ENCODE measurements at regions not wholly inside any gene's neighbourhood (a gene's known extent, or its start where the extent isn't known, plus 50 kb on each side); places are given as distances from the start of the nearest gene placed in this dataset.
"Not testable (repeated sequence)": the region's sequence is repeated elsewhere in the genome, so short reads cannot be mapped to it uniquely, and the experiment has no call there.

DNA sequence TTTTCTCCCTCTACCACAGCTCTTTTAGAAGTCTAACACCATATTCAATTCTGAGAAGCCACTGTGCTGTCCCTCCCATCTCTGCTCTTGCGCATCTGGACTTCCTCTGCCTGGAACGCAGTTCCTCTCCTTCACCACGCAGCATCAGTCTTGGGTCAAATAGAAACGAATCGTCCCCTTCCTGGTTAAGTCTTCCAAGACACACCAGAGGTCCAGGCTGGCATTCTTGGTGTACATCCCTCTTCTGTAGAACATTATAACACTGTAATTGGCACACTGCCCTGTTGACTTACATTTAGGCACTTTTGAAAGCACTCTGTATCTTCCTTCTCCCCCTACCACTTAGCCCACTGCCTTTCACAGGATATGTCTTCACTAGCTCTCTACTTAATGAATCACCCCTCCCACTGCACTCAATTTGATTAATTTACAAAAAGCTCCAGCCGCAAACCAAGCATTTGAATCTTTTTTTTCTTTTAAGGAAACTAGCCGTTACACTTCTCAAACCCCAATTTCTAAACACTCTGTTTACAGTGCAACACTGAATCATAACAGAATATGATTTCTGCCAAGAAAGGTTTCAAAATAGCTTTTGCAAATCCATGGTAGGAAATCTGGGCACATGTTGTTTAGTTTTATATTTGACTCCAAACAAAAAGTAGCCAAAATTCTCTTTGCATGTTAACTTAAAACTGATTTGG lies 140.8 kb upstream of the CARMIL1 start:
- H3K4me1 ChIP-seq: no peaks in the 10 kb centered on the region
- intact Hi-C loops (cut with DNase I; ENCODE audit: low total_unique reads): no loop called here
- H3K27me3 ChIP-seq: no peaks in the 10 kb centered on the region
- H3K9me3 ChIP-seq: no peaks in the 10 kb centered on the region
- TF ChIP-seq, protein P1, sequence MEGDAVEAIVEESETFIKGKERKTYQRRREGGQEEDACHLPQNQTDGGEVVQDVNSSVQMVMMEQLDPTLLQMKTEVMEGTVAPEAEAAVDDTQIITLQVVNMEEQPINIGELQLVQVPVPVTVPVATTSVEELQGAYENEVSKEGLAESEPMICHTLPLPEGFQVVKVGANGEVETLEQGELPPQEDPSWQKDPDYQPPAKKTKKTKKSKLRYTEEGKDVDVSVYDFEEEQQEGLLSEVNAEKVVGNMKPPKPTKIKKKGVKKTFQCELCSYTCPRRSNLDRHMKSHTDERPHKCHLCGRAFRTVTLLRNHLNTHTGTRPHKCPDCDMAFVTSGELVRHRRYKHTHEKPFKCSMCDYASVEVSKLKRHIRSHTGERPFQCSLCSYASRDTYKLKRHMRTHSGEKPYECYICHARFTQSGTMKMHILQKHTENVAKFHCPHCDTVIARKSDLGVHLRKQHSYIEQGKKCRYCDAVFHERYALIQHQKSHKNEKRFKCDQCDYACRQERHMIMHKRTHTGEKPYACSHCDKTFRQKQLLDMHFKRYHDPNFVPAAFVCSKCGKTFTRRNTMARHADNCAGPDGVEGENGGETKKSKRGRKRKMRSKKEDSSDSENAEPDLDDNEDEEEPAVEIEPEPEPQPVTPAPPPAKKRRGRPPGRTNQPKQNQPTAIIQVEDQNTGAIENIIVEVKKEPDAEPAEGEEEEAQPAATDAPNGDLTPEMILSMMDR (IDR thresholded peaks at IDR 0.05): peak in 2 of 4 experiments; percentile 38 to 43
- TF ChIP-seq POLR2A (IDR thresholded peaks at IDR 0.05): peak; percentile 58 to 83
- H3K36me3 ChIP-seq: no peaks in the 10 kb centered on the region
- H3K27ac ChIP-seq: peak overlapping the region; percentile 92
- peak overlapping the region; percentile 32 to 47 for H3K4me3 ChIP-seq
- DNase-seq: peak; percentile 61 to 79

DNA sequence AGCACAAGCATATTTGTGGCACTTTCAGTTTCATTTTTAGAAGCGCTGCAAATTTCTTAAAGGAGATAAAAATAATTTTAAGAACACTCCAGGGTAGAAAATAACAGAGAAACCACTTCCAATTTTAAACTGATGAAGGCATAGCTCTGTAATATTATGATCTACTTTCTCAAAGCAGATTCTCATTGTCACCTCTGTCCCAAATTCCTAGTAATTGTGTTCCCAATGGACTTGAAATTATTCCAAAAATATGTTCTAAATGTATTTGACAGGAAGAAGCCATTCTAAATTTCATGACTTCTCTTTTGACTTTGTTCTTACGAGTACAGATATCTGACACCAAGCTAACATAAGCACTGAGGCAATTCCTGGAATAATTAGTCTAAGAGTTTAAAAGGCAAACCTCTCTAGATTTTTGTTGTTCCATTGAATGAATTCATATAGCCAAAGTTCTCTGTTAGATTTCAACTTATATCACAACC lies 140.2 kb upstream of the CARMIL1 start:
- Histone ChIP-seq H3K27ac (peak overlapping the region; percentile 92), H3K9me3 (no peaks in the 10 kb centered on the region), H3K27me3 (no peaks in the 10 kb centered on the region), H3K4me3 (peak overlapping the region; percentile 32 to 47), H3K4me1 (no peaks in the 10 kb centered on the region), H3K36me3 (no peaks in the 10 kb centered on the region)
- TF ChIP-seq POLR2A (IDR thresholded peaks at IDR 0.05): no peak
- TF ChIP-seq, protein P1 (IDR thresholded peaks at IDR 0.05): no peak
- DNase-seq: no peak
- intact Hi-C loops (cut with DNase I; ENCODE audit: low total_unique reads): no loop called here

DNA sequence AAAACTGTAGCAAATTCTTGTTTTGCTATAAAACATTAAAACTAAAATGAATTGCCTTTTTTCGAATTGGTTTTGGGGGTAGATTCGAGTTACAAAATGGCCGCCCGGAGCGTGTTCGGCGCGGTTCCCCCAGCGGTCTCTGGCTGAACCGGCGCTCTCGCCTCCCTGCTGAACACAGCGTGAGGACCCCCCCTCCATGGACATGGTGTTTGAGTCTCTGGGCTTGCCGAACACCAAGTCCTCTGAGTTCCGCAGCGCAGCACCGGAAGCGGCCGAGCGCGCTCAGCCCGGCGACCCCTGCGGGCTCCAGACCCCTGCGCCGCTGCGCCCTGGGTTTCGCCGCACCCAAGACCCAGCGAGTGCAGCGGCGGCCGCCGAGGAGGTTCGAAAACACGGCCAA lies 139.6 kb upstream of the CARMIL1 start:
- H3K4me1 ChIP-seq; intact Hi-C loops (cut with DNase I; ENCODE audit: low total_unique reads); H3K4me3 ChIP-seq; DNase-seq; H3K27me3 ChIP-seq; H3K36me3 ChIP-seq; H3K9me3 ChIP-seq: not testable (repeated sequence)
- peak overlapping the region; percentile 92 for H3K27ac ChIP-seq

DNA sequence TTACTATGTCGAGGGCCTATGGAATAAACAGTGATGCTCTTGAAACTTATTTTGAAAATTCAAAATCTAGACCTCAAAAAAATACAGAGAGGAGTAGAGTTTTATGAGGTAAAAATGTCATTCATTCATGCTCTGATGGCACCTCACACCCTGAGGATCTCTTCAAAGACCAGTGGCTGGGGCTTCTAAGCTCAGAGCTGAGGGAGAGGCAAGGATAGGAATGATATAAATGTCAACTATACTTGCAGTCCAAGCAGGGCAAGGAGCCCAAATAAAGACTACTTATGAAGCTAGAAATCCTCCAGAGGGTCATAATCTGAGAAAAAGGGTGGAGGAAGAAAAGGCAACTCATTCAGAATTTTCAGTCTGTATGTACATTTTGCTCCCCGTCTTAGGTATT lies 136.7 kb upstream of the CARMIL1 start:
- no peak for TF ChIP-seq POLR2A (IDR thresholded peaks at IDR 0.05)
- TF ChIP-seq, protein P1 (IDR thresholded peaks at IDR 0.05): no peak
- Histone ChIP-seq H3K36me3 (no peaks in the 10 kb centered on the region), H3K27ac (no peak overlapping the region)

DNA sequence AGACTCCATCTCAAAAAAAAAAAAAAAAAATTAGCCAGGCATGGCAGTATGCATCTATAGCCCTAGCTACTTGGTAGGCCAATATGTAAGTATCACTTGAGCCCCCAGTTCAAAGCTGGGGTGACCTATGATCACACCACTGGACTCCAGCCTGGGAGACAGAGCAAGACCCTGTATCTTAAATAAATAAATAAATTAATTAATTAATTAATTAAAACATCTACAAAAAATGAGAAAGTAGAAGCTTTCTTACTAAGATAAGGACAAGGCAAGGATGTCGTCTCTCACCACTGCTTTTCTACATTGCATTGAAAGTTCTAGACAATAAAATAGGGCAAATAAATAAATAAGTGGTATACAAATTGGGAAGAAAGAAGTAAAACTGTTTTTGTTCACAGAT lies 134.3 kb upstream of the CARMIL1 start:
- intact Hi-C loops (cut with DNase I; ENCODE audit: low total_unique reads): no loop called here
- TF ChIP-seq, protein P1 (IDR thresholded peaks at IDR 0.05): no peak
- no peak for TF ChIP-seq POLR2A (IDR thresholded peaks at IDR 0.05)
- H3K4me1 ChIP-seq: no peaks in the 10 kb centered on the region
- no peaks in the 10 kb centered on the region for H3K9me3 ChIP-seq
- no peaks in the 10 kb centered on the region for H3K27me3 ChIP-seq
- H3K36me3 ChIP-seq: no peaks in the 10 kb centered on the region
- no peak for DNase-seq
- no peak overlapping the region for H3K27ac ChIP-seq
- H3K4me3 ChIP-seq: no peak overlapping the region

More for the DNA sequence above, 136.7 kb upstream of the CARMIL1 start:
- Histone ChIP-seq H3K4me3 (no peak overlapping the region), H3K27me3 (no peaks in the 10 kb centered on the region), H3K9me3 (no peaks in the 10 kb centered on the region), H3K4me1 (no peaks in the 10 kb centered on the region)
- DNase-seq: no peak
- intact Hi-C loops (cut with DNase I; ENCODE audit: low total_unique reads): no loop called here

Measured in uterus (tissue), 3 donors.